ENCODE measurements at regions not wholly inside any gene's neighbourhood (a gene's known extent, or its start where the extent isn't known, plus 50 kb on each side); places are given as distances from the start of the nearest gene placed in this dataset.

DNA sequence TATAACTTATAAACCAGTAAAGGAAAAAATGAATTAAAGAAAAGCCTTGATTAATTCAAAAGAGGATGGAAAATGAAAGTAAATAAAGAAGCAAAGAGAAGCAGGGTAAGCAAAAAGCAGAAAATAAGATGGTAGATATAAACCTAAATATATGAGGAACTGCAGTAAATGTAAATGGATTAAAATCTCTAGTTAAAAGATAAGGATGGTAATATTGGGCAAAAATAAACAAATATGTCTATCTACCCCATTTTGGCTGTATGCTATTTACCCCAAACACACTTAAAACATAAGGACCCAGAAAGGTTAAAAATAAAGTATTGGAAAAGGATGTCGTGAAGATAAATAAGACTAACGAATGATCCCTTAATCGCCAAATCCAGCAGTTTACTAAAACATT lies 161.9 kb downstream of the FOXD2 start:
- TF ChIP-seq GATA2 (IDR thresholded peaks at IDR 0.05; ENCODE audit: low read depth, low read length) = no peak
- TF ChIP-seq GATA3 (IDR thresholded peaks at IDR 0.05; ENCODE audit: low read depth, low read length) = no peak

Data from SH-SY5Y (cell line).